Activated CD8-positive, alpha-beta memory T cell treated with anti-CD3 and anti-CD28 coated beads for 36 hours (primary cell): ENCODE measurements at regions not wholly inside any gene's neighbourhood (a gene's known extent, or its start where the extent isn't known, plus 50 kb on each side); places are given as distances from the start of the nearest gene placed in this dataset.
"Not testable (repeated sequence)": the region's sequence is repeated elsewhere in the genome, so short reads cannot be mapped to it uniquely, and the experiment has no call there.

Experiments
- CTCF ChIA-PET: fragments of 350-600 bp; sonication (Branson Sonifier 250); formaldehyde crosslinking; loops from one replicate; lab custom pipeline; 2021; ENCODE audit warnings: antibody characterized with exemption; lab: Charles Lee
- POLR2A ChIA-PET: fragments of 350-600 bp; sonication (Branson Sonifier 250); formaldehyde crosslinking; loops from one replicate; lab custom pipeline; 2021; ENCODE audit warnings: antibody characterized with exemption; lab: Charles Lee

DNA sequence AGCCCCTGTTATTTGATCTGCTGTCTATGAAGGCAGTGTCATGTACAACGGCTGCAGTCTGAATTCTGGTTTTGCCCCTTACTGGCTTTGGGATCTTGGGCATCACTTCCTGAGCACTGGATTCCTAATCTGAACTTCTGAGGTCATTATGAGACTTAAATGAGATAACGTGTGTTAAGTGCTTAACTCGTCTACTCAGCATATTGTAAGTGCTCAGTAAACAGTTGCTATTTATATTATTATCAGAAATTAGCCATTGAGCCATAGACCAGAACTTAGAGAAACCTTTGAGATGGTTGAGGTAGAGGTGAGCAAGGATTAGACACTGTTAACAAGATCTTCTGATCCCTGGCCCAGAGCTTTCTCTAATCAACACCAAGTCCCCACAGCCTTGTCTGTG, 284.1 kb upstream of the ONECUT1 start:
- CTCF ChIA-PET: no interaction called here
- POLR2A ChIA-PET: no interaction called here

DNA sequence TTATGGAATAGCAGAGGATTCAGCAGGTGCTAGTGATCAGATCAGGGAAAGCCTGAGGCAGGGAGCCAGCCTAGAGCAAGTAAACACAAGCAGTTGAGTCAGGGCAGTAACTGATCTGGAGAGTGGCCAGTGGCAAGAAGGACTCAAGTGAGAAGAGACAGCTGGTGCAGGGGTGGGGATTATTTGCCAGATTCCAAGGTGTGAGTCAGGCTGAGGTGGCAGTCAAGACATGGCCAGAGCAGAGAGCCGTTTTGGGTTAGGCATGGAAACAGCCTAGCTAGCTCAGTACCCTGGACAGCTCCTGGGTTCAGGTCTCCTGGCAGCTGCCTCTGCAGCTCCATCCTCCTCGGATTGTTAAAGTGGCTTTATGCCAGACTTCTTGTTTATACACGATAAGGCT, 281.9 kb upstream of the ONECUT1 start:
- CTCF ChIA-PET: no interaction called here
- POLR2A ChIA-PET: no interaction called here

DNA sequence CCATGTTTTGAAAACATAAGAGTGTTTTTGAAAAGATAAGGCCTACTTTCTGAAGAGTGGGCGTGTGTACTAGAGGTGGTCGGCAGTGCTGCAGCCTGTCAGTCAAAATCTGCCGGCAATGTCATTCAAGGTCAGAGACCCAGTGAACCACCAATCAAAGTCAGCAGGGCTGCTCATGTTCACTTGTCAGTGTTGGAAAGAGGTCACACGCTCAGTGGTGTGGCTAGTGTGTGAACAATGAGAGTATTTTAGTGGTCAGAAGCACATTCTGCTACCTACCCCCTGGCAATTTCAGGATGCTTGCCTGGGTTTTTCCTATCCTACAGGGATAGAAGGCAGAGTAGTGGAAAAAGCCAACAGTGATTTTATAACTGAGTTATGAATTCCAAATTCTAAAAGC, 278.5 kb upstream of the ONECUT1 start:
- CTCF ChIA-PET: no interaction called here

DNA sequence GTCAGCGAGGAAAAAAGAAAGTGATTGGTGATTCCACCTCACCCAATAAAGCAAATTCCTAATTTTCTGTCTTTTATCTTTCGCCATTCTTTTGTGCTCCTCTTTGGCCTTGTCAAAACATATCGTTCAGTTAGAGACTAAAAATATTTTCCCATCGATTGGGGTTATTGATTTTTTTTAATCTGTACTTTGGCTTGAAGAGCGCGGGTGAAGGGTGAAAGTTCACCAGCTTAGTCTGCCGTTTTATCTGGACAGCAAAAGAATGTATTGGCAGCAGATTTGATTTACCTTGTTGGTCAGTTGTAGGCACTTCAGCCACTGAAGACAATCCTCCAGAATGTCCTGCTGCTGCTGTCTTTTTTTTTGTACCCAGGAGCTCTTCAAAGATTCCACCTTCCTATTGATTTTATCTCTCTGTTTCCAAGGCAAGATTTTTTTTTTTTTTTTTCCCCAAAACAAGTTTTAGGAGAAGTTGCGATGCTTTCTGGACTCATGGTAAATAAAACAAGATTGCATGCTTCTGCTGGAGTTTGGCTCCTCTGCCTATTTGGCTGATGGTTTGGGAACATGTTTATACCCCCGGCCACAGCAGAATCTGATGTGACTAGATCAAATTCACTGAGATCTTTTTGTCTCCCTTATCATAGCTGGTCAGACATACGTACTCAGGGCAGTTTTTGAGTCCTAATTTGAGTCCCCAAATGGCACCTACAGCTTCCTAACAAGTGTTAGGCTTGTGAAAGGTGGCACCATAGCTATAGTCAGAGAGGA, 269.3 kb upstream of the ONECUT1 start:
- ChIA-PET CTCF (no interaction called here), POLR2A (no interaction called here)

More for the DNA sequence above, 278.5 kb upstream of the ONECUT1 start:
- POLR2A ChIA-PET: no interaction called here

DNA sequence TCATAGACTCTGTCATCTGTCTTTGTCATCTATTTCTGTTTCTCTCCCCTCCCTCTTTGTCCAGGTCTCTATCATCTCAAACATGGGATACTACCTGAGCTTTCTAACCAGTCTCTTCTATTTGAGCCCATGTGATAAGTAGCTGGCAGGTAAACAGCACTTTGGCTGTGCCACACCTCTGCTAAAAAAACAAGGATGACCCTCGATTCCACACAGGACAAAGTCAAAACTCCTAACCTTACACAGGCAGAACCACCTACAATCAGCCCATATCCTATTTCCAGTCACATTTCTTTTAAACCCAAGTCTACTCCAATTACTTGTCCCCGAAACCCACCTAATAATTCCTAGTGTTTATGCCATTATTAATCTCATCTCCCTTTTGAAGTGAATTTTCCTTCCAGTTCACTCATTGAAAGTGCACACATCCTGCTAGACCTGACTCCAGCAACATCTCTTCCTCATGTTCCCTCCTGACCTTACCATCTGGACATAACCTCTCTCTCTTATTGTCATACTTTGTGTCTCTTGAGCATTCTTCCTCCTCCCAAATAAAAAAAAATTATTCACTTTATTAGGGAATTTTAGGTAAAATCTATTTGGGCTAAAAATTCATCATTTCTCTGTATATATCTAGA, 256.1 kb upstream of the ONECUT1 start:
- ChIA-PET POLR2A (no interaction called here), CTCF (no interaction called here)

DNA sequence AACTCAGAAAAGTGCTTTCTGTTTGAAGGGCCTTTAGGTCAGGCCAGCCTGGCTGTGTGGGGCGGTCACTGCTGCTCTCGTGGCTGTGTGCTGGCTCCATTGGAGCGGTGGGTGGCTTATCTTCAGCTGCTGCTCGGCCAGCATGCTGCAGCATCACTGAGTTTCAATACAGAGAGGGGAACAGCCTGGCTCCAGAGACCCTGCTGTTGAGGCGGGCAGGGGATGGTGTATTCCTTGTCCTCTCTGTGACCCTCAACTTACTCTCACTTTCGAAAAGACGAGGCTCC, 248.5 kb upstream of the ONECUT1 start:
- ChIA-PET CTCF (no interaction called here), POLR2A (no interaction called here)

DNA sequence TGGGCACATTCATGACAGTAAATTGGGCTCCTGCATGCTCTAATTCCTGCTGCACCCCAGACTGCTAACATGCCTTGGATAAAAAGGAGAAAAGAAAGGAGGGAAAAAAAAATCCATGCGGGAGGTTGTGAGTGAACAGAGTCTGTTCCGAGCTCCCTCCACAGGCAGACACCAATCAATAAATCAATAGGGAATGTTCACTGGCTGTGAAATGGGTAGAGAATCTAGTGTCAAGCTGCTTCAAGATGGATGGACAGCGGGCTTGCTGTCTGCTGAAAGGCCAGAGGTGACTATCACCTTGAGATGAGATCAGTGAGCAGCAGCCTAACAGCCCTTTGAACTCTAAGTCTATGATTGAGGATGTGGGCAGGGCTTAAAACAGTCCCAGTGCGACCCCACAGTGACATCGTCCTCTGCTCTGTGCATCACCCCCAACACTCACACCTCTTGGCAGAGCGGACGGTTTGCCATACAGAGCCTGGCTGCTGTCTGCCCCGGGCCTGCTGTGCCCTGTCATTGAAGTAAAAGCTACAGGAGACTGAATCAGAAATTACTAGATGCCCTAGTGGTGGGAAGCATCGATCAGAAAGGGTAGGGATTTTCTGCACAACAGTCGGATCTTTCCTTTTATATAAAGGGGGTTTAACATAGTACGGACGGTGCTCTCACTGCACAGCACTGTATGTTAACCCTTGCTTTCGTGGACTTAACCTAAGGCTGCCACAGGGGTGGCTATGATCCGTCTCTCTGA, 247.9 kb upstream of the ONECUT1 start:
- POLR2A ChIA-PET: no interaction called here
- CTCF ChIA-PET: no interaction called here

DNA sequence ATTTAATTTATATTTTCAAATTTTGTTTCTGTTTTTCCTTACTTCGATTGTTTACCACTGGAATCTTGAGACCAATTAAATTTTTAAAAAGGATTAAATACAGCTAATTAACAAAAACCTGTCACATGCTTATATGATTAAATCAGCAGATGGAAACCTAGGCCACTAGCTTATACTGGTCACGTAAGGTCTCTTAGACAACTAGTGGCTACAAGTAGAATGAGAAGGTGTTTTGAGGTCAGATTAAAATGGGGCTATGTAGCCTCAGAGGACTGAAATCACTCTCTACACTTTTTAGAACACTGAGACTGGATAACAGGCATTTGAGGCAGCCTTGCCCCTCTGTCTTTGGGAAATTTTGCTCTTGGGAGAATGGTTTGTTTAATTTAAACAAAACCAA, 246.5 kb upstream of the ONECUT1 start:
- POLR2A ChIA-PET: no interaction called here

DNA sequence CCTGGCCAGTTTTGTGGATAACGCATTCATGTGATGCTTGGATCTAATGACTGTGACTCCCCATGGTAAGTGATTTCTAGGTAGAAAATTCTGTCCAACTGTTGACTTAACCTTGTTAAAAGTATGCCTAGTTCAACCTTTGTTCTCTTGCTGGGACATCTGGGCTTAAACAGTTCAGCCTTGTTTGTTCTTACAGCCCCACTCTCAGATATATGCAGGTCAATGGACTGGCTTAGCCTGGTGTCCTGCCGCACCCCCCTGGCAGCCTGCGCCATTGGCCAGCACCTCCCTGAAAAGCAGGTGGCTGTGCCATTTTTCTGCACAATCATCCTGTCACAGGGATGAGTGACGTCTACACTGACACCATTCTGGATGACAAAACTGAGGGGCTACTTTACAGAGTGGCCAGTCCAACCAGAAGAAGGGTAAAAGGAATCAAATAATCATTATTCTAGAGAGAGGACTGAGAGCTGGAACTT, 244.7 kb upstream of the ONECUT1 start:
- CTCF ChIA-PET: no interaction called here
- POLR2A ChIA-PET: no interaction called here

More for the DNA sequence above, 246.5 kb upstream of the ONECUT1 start:
- CTCF ChIA-PET: no interaction called here

DNA sequence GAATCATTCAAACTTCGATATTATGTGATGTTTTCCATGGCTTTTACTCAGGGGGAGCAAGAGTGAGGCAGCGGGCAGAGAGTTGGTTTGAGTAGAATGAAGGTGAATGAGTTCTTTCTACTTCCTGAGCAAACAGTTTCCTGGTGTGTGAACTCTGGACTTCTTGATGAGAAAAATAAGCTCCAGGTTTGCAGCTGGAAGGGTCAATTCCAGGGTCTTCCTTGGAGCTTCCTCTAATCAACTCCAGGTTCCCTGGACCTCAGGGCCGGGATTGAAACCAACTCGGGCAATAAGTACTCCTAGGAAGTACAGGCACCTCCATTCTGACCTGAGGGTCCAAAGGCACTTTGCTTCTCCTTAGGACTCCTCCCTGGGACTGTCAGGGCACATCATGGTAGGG, 243.6 kb upstream of the ONECUT1 start:
- CTCF ChIA-PET: no interaction called here
- POLR2A ChIA-PET: no interaction called here

DNA sequence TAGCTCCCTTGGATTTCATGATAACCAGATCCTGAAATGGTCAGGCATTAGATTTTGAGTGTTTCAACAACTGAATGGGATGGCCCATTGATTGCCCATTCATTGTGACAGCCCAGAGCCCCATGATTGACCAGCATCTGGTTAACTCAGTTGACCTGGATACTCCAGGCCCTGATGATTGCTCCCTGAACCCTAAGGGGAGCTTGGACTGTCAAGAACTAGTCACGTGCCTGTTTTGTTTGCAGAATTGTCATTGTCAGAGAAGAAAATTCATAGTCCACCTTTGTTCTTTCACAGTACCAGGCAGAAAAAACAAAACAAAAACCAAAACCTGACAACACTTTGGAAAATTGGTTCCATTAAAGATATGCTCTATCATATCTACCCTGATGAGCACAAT, 241.3 kb upstream of the ONECUT1 start:
- CTCF ChIA-PET: no interaction called here

DNA sequence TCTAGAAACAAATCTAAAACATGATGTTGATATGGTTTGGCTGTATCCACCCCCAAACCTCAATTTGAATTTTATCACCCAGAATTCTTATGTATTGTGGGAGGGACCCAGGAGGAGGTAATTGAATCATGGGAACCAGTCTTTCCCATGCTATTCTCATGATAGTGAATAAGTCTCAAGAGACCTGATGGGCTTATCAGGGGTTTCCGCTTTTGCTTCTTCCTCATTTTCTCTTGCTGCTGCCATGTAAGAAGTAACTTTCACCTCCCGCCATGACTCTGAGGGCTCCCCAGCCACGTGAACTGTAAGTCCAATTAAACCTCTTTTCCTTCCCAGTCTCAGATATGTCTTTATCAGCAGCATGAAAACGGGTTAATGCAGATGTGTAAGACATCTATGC, 232.7 kb upstream of the ONECUT1 start:
- POLR2A ChIA-PET: no interaction called here
- CTCF ChIA-PET: no interaction called here

More for the DNA sequence above, 241.3 kb upstream of the ONECUT1 start:
- POLR2A ChIA-PET: no interaction called here

DNA sequence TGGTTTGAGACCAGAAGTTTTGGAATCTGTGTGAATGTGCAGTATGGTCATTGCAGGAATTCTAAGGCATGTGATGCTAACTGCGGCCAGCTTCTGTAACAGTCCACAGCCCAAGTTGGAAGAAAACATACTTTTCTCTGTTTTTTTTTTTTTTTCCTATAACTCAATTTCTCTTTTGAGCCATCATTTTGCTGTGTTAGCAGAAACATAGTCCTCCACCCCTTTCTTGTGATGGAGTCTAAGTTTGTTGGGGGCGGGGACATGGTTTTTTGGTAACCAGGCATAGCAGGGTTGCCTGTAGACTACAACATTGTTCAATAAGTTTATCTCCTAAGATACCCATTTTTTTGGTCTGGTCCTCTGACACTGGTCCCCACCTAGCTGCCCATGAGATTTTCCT, 223.2 kb upstream of the ONECUT1 start:
- POLR2A ChIA-PET: no interaction called here
- CTCF ChIA-PET: no interaction called here

DNA sequence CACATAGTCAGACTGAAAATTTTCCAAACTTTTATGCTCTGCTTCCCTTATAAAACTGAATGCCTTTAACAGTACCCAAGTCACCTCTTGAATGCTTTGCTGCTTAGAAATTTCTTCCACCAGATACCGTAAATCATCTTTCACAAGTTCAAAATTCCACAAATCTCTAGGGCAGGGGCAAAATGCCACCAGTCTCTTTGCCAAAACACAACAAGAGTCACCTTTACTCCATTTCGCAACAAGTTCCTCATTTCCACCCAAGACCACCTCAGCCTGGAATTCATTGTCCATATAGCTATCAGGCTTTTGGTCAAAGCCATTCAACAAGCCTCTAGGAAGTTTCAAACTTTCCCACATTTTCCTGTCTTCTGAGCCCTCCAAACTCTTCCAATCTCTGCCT, 221.6 kb upstream of the ONECUT1 start:
- CTCF ChIA-PET: not testable (repeated sequence)

DNA sequence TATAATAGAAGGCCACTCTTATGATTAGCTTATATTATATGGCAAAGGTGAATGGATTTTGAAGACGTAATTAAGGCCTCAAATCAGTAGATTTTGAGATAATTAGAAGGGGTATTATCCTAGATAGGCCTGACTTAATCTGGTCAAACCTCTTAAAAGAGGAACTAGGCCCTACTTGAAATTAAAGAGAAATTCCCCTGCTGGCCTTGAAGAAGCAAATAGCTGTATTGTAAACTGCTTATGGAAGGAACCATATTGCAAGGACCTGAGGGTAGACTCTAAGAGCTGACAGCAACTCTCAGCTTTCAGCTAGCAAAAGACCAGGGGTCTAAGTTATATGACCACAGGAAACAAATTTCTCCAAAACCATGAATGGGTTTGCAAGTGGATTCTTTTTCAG, 219.0 kb upstream of the ONECUT1 start:
- ChIA-PET CTCF (no interaction called here), POLR2A (no interaction called here)

More for the DNA sequence above, 221.6 kb upstream of the ONECUT1 start:
- POLR2A ChIA-PET: not testable (repeated sequence)

DNA sequence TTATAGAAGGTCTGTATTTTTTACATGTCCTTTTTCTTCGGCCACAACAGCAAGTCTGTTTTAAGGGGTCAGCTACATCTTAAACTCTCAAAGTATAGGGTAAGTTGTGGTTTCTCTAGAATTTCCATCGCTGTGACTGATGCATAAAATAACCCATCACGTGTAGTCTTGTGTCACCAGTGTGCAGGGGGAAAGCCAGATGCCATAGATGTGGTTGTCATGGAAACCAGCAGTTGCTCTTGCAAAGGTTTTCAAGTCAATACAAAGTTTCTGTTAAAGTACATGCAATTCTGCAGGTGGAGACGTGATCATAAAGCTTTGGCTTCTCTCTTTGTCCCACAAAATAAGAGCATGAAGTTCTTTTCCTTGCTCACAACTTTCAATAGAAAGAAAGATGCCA, 210.3 kb upstream of the ONECUT1 start:
- CTCF ChIA-PET: no interaction called here
- POLR2A ChIA-PET: no interaction called here

DNA sequence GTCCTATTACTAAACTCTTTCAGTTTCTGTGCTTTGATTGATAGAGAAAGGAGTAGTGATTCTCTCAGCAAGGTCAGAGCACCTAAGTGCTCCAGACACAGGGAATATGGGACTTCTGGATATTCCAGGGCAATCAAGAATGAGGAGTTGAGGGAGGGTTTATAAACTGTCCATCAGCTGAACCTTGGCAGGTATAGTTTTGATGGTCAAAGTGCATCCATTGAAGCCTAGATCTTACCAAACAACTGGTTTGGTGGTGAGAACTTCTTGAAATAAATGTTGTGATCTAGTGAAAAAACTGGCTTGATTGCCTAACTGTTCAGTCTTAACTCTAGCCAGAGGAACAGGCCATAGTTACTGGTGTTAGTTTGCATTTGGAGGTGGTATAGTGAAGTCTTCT, 207.0 kb upstream of the ONECUT1 start:
- POLR2A ChIA-PET: no interaction called here
- CTCF ChIA-PET: no interaction called here

DNA sequence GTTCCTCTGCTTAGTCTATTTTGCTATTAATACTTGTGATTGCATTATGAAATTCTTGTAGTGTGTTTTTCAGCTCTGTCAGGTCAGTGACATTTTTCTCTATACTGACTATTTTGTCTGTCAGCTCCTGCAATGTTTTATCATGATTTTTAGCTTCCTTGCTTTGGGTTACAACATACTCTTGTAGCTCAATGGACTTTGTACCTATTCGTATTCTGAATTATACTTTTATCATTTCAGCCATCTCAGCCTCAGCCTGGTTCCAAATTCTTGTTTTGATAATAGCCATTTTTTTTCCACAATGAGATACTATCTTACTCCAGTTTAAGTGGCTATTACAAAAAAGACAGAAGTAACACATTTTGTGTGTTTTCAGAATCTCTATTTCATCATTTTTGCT, 204.2 kb upstream of the ONECUT1 start:
- CTCF ChIA-PET: no interaction called here
- POLR2A ChIA-PET: no interaction called here

DNA sequence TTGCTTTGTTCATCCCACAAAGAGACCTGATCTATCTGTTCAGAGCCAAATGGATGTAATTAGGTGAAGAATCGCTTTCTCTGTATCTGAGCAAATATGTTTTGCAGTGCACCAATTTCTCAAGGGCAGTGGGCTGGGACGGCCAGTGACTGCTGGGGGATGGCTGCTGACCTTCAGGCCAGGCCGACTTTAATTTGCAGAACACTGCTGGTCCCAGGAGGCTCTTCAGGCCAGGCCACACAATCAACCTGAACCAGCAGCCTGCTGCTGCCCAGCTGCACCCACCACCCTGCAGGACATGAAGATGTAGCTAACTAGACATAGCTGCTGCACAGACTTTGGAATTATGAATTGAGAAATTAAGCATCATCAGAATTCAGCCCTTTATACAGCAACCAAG, 194.4 kb upstream of the ONECUT1 start:
- CTCF ChIA-PET: no interaction called here
- POLR2A ChIA-PET: no interaction called here

DNA sequence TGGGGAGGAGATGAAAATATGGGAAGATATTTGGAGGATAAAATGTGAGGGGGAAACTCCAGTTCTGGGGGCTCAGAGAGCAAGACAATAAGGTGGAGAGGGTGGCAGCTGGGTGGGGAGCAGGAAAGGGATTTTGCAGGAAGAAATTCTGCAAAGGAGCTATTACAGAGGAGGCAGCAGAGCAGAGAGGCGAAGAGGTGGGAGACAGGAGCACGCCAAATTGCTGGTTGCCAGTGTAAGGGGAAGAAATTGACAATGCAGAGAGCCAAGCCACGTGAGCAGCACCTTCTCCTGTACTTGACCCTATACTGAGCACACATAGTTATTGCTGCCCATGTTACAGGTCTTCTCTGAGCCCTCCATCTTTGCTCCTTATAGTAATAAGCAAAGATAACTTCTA, 190.3 kb upstream of the ONECUT1 start:
- POLR2A ChIA-PET: no interaction called here

DNA sequence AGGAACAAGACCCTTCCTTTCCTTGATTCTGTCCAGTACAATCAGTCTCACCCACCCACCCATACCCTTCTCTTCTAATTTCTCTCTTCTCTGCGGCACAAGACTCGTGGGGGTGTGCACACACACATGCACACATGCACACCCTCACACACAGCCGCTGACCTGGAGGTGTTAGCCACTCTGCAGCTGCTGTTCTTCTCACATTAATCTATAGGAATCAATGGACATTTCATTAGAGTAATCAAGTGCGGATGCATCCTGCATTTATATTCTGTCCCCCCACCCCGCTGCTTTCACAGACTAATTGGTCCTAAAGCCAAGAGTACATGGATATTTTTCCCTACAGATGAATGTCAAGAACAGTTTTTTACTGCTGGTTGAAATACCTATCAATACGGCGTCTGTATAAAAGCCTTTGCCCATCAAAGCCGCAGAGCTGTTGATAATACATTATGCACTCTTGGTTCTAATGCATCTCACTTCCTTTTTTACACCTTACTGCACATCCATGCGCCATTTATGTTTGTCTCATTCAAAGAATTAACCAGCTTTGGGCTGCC, 186.5 kb upstream of the ONECUT1 start:
- CTCF ChIA-PET: no interaction called here
- POLR2A ChIA-PET: no interaction called here

More for the DNA sequence above, 190.3 kb upstream of the ONECUT1 start:
- CTCF ChIA-PET: no interaction called here
